Cortex of kidney (tissue), 1 donor: ENCODE measurements at regions not wholly inside any gene's neighbourhood (a gene's known extent, or its start where the extent isn't known, plus 50 kb on each side); places are given as distances from the start of the nearest gene placed in this dataset.

ENCODE experiments used
- DNase-seq: peaks from one replicate; lab custom pipeline; 2025; lab: John Stamatoyannopoulos, UW

GRCh38 chr7:35581605-35582210, 113.2 kb downstream of the HERPUD2 start:
- DNase-seq, result no peak

GRCh38 chr7:35576031-35576573, 118.8 kb downstream of the HERPUD2 start:
- DNase-seq, result no peak

GRCh38 chr7:35571611-35572240, 123.2 kb downstream of the HERPUD2 start:
- DNase-seq, result no peak

- DNase-seq, result no peak
These were observed 124.0 kb downstream of the HERPUD2 start for GRCh38 chr7:35570937-35571336.

GRCh38 chr7:35565927-35566326, 129.0 kb downstream of the HERPUD2 start:
- no peak for DNase-seq

- no peak for DNase-seq
These were observed 136.1 kb downstream of the HERPUD2 start for GRCh38 chr7:35558841-35559240.

GRCh38 chr7:35556515-35557471, 138.1 kb downstream of the HERPUD2 start:
- DNase-seq, result no peak

GRCh38 chr7:35555934-35556333, 139.0 kb downstream of the HERPUD2 start:
- DNase-seq, result no peak

- no peak for DNase-seq
These were observed 139.5 kb downstream of the HERPUD2 start for GRCh38 chr7:35555386-35555785.

GRCh38 chr7:35553519-35553918, 141.4 kb downstream of the HERPUD2 start:
- no peak for DNase-seq

GRCh38 chr7:35552691-35553090, 142.2 kb downstream of the HERPUD2 start:
- no peak for DNase-seq

- no peak for DNase-seq
These were observed 143.4 kb downstream of the HERPUD2 start for GRCh38 chr7:35551321-35552081.

- DNase-seq, result no peak
These were observed 144.1 kb downstream of the HERPUD2 start for GRCh38 chr7:35550831-35551230.

GRCh38 chr7:35549781-35550180, 145.2 kb downstream of the HERPUD2 start:
- DNase-seq, result no peak

- no peak for DNase-seq
These were observed 146.6 kb downstream of the HERPUD2 start for GRCh38 chr7:35548291-35548690.

GRCh38 chr7:35546691-35547429, 148.1 kb downstream of the HERPUD2 start:
- DNase-seq, result no peak

- DNase-seq, result no peak
These were observed 149.1 kb downstream of the HERPUD2 start for GRCh38 chr7:35545831-35546230.

- DNase-seq, result no peak
These were observed 150.8 kb downstream of the HERPUD2 start for GRCh38 chr7:35544028-35544742.

GRCh38 chr7:35537067-35538023, 157.6 kb downstream of the HERPUD2 start:
- DNase-seq, result peak; percentile 14
